NCI-H524 treated with DMSO at 0.1 percent for 48 hours (cell line): ENCODE measurements at regions not wholly inside any gene's neighbourhood (a gene's known extent, or its start where the extent isn't known, plus 50 kb on each side); places are given as distances from the start of the nearest gene placed in this dataset.

Source experiments
- DNase-seq: peaks from one replicate; lab custom pipeline; 2025; lab: John Stamatoyannopoulos, UW

DNA sequence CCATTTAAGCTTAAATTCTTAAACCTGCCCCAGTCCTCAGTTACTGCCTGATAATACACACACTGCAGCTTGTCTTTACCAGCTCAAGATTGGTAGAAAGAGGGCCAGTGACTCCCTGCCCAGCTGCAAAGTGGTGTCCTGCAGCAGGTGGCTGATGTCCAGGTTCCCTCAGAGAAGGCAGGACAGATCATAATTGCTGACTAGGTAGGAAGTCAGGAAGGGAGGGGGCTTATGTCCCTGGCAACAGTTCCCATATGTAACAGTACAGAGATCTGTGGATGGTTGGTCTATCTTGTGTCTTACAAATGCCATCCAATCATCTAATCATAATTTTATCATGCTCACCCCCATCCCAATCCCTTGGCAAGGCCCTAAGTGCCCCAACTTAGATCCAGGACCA lies 492.1 kb upstream of the PPP2R3A start:
- DNase-seq, result no peak

DNA sequence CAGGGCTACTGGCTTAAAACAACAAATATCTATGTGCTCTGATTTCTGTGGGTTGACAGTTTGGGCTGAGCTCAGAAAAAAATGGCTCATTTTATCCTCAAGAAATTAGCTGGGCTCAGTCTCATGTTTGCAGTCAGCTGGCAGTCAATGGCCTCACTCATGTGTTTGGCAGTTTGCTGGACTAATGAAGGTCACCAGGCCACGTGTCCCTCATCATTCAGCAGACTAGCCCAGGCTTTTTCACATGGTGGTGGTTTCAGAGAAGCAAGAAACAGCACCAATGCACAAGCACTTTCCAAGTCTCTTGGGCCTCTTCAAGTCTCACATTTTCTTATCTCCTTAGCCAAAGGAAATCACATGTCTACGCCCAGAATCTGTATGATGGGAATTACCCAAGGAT lies 478.3 kb upstream of the PPP2R3A start:
- no peak for DNase-seq

DNA sequence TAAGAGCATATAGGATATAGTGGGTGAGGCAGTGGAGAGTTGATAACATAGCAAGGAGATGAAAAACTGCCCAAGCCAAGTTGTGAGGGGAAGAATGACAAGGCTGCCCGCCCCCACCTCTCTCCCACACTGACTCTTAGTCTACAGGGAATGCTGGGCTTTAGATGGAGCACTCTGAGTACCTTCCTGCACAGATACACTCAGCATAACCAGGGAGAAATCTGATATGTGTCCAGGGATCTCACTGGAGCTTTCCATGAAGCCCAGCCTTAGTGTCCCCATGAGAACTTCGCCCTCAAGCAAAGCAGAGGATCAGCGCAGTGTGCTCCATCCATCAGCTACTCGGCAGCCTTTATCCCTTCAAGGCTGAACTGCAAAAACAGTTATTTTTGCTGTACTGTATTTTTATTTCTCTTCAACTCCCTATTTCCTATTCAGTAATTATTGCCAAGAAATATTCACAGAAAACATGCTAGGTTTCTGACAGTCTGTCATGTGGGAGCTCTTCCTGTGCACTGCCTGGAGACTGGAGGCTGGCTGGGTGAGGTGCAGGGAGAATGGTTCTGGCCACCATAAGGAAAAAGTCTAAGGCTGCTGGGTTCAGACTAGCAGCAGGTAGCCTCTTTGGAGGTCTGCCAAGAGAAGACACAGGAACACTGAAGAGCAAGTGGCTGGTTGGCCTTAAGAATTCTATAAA lies 475.2 kb upstream of the PPP2R3A start:
- no peak for DNase-seq

DNA sequence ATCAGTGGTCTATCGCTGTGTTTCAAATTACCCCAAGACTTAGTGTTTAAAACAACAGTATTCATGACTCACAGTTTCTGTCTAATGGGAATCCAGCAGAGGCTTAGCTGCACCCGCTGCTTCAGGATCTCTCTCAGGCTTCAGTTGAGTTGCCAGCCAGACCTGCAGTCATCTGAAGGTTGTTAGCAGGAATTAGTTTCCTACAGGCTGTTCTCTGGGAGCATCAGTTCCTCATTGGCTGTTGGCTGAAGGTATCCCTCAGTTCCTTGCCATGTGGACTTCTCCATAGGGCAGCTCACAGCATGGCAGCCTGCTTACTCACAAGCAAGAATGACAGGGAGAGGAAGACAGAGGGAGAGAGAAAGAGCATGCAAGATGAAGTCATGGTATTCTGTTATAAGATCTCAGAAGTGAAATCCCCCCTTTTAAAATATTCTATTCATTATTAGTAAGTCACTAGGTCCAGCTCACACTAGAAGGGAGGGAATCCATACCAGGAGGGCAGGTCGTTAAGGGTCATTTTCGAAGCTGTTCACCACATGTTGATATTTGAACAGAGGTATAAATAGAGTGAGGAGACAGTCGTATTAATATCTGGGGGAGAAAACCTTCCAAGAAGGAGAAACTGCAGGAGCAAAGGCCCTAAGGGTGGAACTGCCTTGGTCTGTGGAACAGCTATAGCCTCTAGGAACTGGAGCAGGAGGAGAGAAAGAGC lies 473.9 kb upstream of the PPP2R3A start:
- no peak for DNase-seq

DNA sequence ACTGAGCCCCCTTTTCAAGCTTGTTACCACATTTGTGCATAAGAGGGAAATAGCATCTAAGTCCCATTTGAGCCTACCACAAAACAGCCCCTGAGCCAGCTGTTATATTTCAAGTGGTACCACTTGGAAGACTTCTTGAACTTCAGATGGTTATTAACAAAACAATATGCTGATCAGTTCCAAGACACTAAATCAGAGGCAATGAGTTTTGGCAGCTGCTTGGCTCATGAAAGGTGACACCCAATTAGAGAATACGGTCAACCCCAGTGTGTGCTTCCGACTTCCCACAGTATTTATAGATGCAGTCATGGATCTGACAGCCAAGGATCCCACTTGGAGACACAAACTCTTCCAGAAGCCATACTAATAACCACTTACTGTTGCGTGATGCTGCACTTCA lies 469.6 kb upstream of the PPP2R3A start:
- peak; percentile 99 for DNase-seq

DNA sequence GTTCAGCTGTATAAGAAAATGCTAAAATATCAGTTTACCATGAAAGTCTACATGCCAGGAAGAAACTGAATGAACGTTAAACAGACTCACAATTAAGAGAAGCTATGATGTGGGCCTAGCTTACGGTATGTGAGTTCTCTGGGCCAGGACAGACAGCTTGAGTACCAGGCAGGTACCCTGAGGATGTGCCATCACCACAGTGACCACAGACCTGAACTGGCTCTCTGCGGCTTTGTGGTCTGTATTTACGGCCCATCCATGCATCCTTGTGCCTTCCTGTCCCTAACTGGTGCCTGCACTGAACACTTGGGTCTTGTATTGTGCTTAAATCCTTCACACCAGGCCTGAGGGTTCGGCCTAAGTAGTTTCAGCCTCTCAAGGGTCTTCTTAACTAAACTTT lies 467.5 kb upstream of the PPP2R3A start:
- DNase-seq, result no peak

DNA sequence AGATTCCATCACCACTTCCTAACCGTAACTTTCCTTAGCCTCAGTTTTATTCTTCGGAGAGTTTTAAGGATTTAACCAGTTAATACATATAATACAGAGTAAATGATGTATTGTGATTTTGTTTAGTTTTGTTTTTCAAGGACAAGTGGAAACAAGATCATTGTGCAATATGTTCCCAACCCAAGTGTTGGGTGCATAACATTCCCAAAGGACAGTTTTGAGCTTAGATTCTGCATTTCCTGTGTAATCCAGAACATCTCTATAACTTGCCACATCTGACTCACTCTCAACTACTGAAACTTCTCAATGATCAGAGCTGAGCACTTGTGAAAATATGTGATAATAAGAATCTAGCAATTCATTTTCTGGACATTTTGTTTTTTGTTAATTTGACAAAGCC lies 466.1 kb upstream of the PPP2R3A start:
- no peak for DNase-seq

DNA sequence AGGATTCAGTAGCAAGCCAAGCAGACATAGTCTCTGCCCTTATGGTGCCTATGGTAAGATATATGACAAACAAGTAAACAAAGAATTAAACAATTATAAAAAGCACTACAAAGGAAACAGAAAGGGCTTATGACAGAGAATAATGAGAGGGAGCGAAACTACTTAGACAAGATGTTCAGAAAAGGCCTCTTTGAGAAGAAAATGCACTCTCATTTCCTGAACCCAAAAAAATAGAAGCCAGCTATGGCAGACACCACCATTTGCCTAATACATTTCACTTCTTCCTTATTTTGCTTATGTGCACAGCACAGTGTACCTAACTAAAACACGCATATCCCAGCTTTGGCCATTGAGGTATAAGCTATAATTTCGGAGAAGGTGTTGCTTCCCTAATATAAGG lies 465.5 kb upstream of the PPP2R3A start:
- DNase-seq, result no peak

DNA sequence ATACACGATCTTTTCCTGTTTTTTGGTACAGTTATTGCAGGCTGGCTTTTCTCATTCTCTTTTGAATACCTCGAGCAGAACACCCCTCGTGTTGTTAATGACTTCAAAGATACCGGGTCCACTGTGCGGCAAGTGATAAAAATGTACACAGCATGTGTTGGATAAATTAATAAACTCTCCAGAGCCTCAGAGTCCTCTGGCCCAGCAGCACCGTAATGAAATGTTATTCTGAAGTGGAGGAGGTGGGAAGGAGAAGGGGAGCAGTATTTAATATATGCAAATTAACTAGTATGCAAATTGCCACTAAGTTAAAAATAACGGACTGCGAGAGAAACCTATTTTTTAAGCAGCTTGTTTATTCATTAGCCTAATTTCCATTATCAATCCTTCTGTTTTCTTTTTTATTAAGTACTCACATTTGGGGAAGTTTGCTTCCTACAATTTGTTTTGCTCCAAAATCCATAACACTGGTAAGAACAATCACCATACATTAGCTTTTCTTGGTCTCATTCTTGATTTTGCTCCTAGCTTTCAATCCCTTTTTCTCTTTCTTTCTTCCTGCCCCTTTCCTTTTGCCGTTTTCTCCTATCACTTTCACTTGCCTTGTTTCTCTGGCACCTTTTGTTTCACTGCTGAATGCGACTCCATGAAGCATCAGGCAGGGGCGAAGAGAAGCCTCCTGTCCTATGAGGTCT lies 462.3 kb upstream of the PPP2R3A start:
- no peak for DNase-seq

DNA sequence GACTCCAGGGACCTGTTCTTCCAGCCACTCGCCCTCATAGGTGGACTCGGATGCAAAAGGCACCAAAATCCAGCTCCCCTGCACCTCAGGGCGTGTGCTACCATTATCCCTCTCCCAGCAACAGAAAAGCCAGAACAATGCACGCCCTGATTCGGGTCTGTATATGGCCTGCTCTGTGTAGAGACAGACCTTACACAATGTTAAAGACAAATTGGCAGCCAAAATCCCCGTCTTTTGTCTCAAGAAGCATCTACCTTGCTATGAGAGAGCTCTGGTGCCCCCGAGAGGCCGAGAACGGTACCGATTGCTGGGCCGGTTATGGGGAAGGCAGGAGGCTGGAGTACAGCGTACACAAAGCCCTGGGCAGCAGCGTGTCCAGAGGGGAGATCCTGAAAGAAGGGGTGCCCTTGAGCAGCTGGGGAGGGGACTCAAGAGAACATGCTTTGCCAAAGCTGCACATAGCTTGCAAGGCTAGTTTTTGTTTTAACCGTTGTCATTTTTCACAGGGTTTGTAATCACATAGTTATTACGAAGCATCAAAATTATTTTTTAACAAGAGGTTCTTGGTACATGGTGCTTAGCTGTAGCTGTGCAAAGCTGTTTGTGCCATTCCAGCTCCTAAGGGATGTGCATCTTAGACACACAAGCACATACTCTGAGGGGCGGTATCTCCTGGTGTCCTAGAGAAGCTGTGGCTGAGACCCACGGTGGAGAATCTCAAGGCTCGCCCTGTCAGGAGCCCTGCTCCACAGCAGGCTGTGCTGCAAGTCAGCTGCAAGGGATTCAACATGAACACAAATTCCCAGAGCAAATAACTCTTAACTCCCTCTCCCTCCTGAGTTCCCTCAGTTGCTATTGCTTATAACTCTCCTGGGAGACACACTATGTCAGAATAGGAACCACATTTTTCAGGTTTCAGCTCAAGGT lies 461.5 kb upstream of the PPP2R3A start:
- peak; percentile 15 for DNase-seq

DNA sequence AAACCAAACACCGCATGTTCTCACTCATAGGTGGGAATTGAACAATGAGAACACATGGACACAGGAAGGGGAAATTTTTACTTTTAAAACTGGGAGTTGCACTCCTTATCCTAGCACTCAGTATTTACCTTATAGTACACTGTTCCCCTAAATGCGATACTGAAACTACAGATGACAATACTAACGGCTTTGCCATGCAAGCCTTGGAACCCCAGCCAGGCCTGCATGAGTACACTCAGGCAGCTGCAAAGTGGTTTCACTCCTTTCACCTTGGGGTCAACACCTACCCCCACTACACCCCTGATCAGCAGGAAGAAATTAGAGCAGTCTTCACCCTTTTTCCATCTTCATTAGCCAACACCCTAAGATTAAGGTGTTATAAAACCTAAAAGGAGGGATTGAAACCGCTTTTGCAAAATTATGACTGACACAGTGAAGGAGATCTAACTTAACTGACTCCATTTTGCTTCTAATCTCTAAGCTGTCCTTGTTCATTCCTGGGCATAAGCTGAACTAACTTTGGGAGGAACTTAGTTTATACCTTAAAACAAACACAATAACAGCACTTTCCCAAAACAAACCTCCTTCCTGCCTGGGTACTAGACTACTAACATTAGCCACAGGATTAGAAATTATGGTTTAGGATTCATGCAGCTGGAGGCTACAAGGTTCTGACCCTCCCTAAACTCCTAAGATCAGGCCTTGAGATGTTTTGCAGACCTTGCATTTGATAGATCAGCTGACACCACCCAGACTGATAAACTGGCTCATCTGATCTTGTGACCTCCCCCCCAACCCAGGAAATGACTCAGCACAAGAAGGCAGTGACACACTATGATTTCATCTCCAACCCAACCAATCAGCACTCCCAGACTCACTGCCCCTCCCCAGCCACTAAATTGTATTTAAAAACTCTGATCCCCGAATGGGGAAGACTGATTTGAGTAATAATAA lies 452.1 kb upstream of the PPP2R3A start:
- no peak for DNase-seq

DNA sequence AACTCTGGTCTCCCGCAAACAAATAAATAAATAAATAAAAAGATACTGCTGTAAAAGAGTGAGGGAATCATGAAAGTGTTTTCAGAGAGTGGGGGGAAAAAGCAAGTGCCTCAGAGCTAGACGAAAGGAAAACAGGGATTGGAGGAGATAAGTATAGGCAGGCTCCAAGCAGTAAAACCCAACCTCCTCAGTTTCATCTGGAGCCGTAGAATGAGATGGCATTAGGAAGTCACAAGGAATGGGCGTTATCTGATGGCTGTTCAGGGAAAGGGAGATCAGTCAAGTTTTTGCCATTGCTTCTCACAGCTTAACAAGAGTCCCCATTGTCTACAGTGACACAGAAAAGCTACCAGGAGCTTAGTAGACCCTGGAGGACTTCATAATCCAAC lies 451.5 kb upstream of the PPP2R3A start:
- DNase-seq, result no peak

DNA sequence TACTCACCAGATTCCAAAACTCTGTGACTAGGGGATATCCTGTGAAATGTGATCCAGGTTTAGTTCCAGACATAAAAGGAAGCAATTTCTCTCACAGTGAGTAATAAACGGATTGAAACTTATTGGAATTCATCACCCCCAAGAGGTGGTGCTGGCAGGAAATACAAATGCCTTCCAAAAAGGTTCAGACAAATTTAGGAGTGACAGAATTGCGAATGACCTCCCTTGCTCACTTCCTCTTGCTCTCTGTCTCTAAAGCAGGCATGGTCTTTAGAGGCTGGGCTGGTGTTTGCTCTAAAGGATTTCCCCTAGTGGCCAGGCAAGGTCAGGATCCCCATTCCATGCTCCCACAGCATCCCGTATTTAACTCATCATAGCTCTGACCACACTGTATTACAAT lies 449.4 kb upstream of the PPP2R3A start:
- DNase-seq, result no peak

DNA sequence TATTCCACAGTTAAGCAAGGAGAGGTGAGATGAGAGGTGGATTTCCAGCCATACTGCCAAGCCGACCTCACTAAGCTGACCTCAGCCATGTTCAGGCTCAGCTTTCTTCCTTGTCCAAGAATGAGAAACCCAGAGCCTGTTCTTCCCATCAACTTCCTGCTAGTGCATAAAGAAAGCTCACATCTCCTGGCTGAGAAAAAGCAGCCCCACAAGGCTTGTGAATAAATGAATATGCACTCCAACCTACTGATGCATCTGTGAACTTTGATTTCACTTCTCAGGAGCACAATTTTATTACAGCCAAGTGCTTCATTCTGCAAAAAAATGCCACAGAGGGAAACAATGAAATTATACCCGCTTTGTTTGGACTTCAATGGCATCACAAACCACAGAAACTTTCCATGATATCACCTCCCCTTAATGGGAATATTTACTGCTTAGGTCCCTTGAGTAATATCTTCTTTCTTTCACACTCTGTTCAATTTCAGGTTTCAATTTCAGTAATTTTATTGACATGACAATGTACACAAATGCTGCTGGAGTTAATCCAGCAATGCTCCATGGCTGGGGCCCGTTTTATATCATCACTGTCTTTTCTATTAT lies 437.0 kb upstream of the PPP2R3A start:
- DNase-seq, result no peak

DNA sequence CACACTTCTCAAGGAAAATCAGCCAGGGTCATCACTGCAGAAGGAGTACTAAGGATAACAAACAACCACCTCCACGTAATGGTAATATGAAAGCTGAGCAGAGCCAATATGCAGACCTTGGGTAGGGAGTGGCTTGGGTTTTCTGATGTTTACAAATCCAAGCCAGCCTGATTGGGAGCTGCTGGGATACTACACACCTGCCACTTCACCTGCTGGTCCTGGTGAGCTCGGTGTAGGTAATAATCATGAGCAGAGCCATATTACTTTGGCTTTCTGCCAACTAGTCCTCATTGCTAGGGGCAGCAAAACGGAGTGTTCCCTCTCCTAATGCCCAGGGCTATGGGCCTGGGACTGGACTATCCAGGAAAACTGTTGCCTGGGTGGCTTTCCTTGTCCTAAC lies 433.5 kb upstream of the PPP2R3A start:
- DNase-seq, result no peak

DNA sequence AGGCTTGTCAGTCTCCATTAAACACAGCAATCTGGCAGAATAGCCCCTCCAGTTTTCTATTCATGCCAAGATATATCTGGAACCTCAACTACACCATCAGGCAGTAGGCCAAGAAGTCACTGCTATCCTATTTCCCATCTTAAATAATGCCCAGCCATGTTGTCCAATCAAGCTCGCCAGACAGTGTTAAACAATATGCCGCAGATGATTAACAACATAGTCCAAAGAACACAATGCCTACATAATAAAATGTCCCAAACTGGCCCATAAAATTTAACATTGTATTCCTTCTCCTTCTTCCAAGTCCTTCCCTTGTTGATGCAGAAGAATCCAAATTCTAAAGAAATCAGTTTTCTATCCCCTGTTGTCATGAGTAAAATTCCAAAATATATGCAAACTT lies 427.4 kb upstream of the PPP2R3A start:
- DNase-seq, result no peak

DNA sequence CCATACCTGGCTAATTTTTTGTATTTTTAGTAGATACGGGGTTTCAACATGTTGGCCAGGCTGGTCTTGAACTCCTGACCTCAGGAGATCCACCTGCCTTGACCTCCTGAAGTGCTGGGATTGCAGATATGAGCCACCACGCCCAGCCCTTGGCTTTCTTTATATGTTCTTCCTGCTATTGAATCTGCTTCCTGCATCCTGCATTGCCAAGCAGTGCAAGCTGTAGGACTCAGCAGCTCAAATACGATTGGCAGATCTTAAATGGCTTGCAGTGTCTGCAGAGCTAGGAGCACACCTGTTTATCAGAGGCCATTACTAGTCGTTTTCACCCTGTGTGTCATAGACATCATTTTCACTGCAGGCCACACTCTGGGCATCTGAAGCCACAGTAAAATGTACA lies 426.2 kb upstream of the PPP2R3A start:
- no peak for DNase-seq

DNA sequence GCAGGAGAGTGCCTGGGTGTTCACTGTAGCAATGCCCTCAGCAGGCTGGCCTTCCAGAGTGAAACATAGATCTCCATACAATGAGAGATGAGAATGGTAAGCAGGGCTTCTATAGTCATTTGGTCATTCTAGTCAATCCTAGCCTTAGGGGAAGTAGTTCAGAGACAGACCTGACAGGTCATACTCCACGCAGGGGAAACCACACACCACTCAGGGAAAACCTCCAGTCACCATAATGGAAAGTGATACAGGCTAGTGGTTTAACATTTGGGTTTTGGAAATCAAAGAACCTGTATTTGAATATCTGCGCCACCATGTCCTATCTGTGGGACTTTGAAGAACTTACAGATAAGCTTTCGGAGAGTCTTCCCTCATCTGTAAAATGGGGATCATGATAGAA lies 425.7 kb upstream of the PPP2R3A start:
- no peak for DNase-seq

DNA sequence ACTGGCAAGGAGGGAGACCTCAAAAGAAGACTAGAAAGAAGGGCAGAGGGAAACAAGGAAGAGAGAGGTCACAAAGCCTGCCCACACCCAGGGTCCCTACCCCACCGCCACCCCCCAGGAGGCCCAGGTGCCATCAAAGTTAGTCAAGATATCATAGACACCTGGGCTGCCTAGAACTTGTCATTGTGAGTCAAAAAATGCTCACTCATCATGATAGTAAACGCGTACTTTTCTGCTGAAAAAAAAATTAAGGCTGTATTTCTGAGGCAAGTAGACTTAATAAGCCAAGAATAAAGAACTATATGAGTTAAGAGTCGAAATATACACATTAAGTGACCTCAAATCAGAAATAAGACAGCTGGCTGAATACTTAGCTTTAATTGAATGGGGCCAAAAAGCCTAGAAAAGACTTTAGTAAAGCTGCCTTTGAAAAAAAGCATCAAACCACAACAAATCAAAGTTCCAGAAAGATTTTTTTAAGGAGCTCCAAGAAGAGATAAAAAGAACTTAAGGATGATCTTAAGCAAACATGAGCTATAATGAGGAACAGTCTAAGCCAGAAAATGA lies 415.5 kb upstream of the PPP2R3A start:
- no peak for DNase-seq

DNA sequence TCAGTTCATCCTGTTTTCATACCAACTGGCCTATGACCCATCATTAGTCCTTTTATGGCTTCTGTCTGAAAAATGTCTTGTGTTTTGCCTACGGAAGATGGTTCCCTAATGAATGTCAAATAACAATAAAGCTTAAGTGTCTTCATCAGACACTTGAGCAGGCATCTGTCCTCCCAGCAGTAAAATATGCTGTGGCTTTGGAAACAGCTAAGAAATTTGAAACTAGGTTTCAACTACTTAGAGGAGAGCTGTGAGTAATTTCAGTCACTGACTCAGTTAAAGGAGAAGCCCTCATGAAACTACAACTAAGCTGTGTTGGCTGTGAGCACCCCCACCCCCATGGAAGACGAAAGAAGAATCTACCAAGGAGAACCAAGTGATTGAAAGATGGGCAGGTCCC lies 409.4 kb upstream of the PPP2R3A start:
- peak; percentile 38 for DNase-seq
